ENCODE measurements at regions not wholly inside any gene's neighbourhood (a gene's known extent, or its start where the extent isn't known, plus 50 kb on each side); places are given as distances from the start of the nearest gene placed in this dataset.
A peak's percentile ranks its signal among the peaks of the same experiment; 100 is the strongest.

DNA sequence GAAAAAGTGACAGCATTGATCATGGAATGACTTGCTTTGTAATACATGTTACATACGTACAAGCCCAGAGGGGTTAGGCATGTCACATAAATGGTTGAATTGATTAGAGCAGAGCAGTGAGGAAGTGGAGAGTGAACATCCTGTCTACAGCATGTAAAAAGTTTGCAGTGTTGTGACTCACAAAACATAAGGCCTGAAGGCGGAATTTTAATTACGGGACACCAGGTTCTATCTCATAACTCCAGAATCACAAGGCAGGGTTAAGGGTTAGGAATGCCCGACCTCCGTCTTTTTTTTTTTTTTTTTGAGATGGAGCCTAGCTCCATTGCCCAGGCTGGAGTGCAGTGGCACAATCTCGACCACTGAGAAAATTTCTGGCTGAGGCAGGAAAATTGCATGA is 83.9 kb downstream of the MUC16 start:
- Histone ChIP-seq H3F3A (ENCODE audit: low read length, unreplicated experiment) (no peaks in the 10 kb centered on the region), H3K4me3 (ENCODE audit: low read length) (no peak overlapping the region), H2AFZ (ENCODE audit: low read length) (no peak overlapping the region), H3K36me3 (ENCODE audit: low read depth, low read length) (no peaks in the 10 kb centered on the region), H3K27ac (ENCODE audit: low read length) (no peak overlapping the region), H3K27me3 (ENCODE audit: low read length) (no peaks in the 10 kb centered on the region), H3K9ac (ENCODE audit: low read length) (no peak overlapping the region), H3K4me1 (ENCODE audit: insufficient read depth, low read length) (no peaks in the 10 kb centered on the region), H3K9me3 (ENCODE audit: low read length) (no peaks in the 10 kb centered on the region), H3K9me2 (replicated peaks; ENCODE audit: low read length) (no peaks in the 10 kb centered on the region), H3K79me2 (ENCODE audit: low read length) (no peaks in the 10 kb centered on the region), H3K4me2 (ENCODE audit: low read length) (no peak overlapping the region), H4K20me1 (ENCODE audit: low read length) (no peaks in the 10 kb centered on the region)
- ChIA-PET CTCF (no interaction called here), POLR2A (ENCODE audit: unreplicated experiment) (no interaction called here)
- intact Hi-C loops (cut with micrococcal nuclease) = no loop called here
- TF ChIP-seq CTCF (conservative IDR thresholded peaks at IDR 0.05; ENCODE audit: low read depth, low read length) (no peak), EZH2phosphoT487 (IDR thresholded peaks at IDR 0.05; ENCODE audit: borderline replicate concordance, low read length) (no peak), EZH2 (IDR thresholded peaks at IDR 0.05; ENCODE audit: low read length, unreplicated experiment) (no peak)
- BruUV-seq (replicated peaks) = no TSS peak
- DNase-seq (peak; percentile 32), ATAC-seq (0 out of 2 replicates have a peak, but pooled peaks have one; percentile 20)

DNA sequence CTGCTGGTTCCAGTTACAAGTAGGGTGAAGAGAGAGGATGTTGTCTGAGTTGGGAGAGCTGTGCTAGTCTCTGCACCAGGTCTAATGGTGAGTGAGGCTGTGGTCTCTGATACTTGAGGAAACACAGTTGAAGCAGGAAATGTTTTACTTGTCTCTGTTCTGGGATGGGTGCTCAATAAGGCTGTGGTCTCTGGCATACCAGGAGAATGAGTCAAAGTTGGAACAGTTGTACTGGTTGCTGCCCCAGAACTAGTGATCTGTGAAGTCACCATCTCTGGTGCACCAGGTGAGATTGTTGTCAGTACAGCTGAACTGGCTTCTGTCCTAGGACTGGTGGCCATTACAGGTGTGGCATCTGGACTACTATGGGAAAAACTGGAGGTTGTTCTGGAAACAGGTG is 74.7 kb downstream of the MUC16 start:
- H3K27ac ChIP-seq (ENCODE audit: low read length) = no peak overlapping the region
- CTCF ChIA-PET = no interaction called here
- H4K20me1 ChIP-seq (ENCODE audit: low read length) = no peaks in the 10 kb centered on the region
- H3K9me2 ChIP-seq (replicated peaks; ENCODE audit: low read length) = no peaks in the 10 kb centered on the region
- 0 out of 2 replicates have a peak, but pooled peaks cover 8% of the 10 kb centered on the region for H3K9me3 ChIP-seq (ENCODE audit: low read length)
- H3K79me2 ChIP-seq (ENCODE audit: low read length) = no peaks in the 10 kb centered on the region
- POLR2A ChIA-PET (ENCODE audit: unreplicated experiment) = no interaction called here
- H2AFZ ChIP-seq (ENCODE audit: low read length) = no peak overlapping the region
- no peak overlapping the region for H3K9ac ChIP-seq (ENCODE audit: low read length)
- peaks cover 9% of the 10 kb centered on the region; the same call in 1 of the 2 replicates for H3K4me1 ChIP-seq (ENCODE audit: insufficient read depth, low read length)
- TF ChIP-seq EZH2phosphoT487 (IDR thresholded peaks at IDR 0.05; ENCODE audit: borderline replicate concordance, low read length) (no peak), EZH2 (IDR thresholded peaks at IDR 0.05; ENCODE audit: low read length, unreplicated experiment) (no peak), CTCF (conservative IDR thresholded peaks at IDR 0.05; ENCODE audit: low read depth, low read length) (no peak)
- no peaks in the 10 kb centered on the region for H3F3A ChIP-seq (ENCODE audit: low read length, unreplicated experiment)
- BruUV-seq (replicated peaks) = no TSS peak
- no peak overlapping the region for H3K4me3 ChIP-seq (ENCODE audit: low read length)
- ATAC-seq = peak; percentile 66
- peak; percentile 83 for DNase-seq
- intact Hi-C loops (cut with micrococcal nuclease) = no loop called here
- no peaks in the 10 kb centered on the region for H3K36me3 ChIP-seq (ENCODE audit: low read depth, low read length)
- H3K4me2 ChIP-seq (ENCODE audit: low read length) = no peak overlapping the region
- no peaks in the 10 kb centered on the region for H3K27me3 ChIP-seq (ENCODE audit: low read length)

DNA sequence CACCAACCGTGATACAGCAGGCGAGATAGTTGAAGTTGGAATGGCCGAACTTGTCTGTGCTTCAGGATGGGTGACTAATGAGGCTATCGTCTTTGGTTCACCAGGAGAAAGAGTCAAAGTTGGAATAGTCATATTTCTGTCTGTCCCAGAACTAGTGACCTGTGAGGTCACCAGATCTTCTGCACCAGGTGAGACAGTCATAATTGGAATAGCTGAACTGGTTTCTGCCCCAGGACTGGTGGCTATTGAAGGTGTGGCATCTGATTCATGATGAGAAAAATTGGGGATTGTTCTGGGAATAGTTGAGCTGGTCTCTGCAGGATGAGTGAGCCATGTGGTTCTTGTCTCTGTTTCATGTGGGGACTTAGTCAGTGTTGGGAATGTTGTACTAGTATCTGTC is 71.6 kb downstream of the MUC16 start:
- no peaks in the 10 kb centered on the region for H3F3A ChIP-seq (ENCODE audit: low read length, unreplicated experiment)
- no peak overlapping the region for H3K4me3 ChIP-seq (ENCODE audit: low read length)
- H3K9me3 ChIP-seq (ENCODE audit: low read length) = 0 out of 2 replicates have a peak, but pooled peaks cover 8% of the 10 kb centered on the region
- ChIA-PET CTCF (no interaction called here), POLR2A (ENCODE audit: unreplicated experiment) (no interaction called here)
- H3K9me2 ChIP-seq (replicated peaks; ENCODE audit: low read length) = no peaks in the 10 kb centered on the region
- H3K27ac ChIP-seq (ENCODE audit: low read length) = no peak overlapping the region
- intact Hi-C loops (cut with micrococcal nuclease) = no loop called here
- TF ChIP-seq EZH2phosphoT487 (IDR thresholded peaks at IDR 0.05; ENCODE audit: borderline replicate concordance, low read length) = no peak
- H3K9ac ChIP-seq (ENCODE audit: low read length) = no peak overlapping the region
- H3K4me2 ChIP-seq (ENCODE audit: low read length) = no peak overlapping the region
- no peaks in the 10 kb centered on the region for H3K79me2 ChIP-seq (ENCODE audit: low read length)
- no peak overlapping the region for H2AFZ ChIP-seq (ENCODE audit: low read length)
- no peaks in the 10 kb centered on the region for H3K27me3 ChIP-seq (ENCODE audit: low read length)
- no peak for ATAC-seq
- peaks cover 9% of the 10 kb centered on the region; the same call in 1 of the 2 replicates for H3K4me1 ChIP-seq (ENCODE audit: insufficient read depth, low read length)
- DNase-seq = peak; percentile 59
- no peaks in the 10 kb centered on the region for H4K20me1 ChIP-seq (ENCODE audit: low read length)
- no peaks in the 10 kb centered on the region for H3K36me3 ChIP-seq (ENCODE audit: low read depth, low read length)
- BruUV-seq (replicated peaks) = no TSS peak
